Neutrophil (primary cell): ENCODE measurements at regions not wholly inside any gene's neighbourhood (a gene's known extent, or its start where the extent isn't known, plus 50 kb on each side); places are given as distances from the start of the nearest gene placed in this dataset.
A peak's percentile ranks its signal among the peaks of the same experiment; 100 is the strongest.

Experiments
- H3K27ac ChIP-seq: fragments of 200-600 bp; sonication (generic); 2 replicates; pipeline ENCODE4 v1.5.1; 2016; ENCODE audit warnings: mild to moderate bottlenecking, moderate library complexity
- H3K27me3 ChIP-seq: fragments of 200-600 bp; sonication (generic); 2 replicates; pipeline ENCODE4 v1.6.0; 2016; ENCODE audit warnings: mild to moderate bottlenecking
- H3K36me3 ChIP-seq: fragments of 200-600 bp; sonication (generic); 2 replicates; pipeline ENCODE4 v1.5.1; 2017
- H3K4me1 ChIP-seq, 2 experiments: fragments of 200-600 bp in 1 of 2; sonication (generic) in 1 of 2; 1 replicate in 1 of 2; 2 replicates in 1 of 2; pipeline versions ENCODE4 v1.5.1 to v1.6.1; 2013 to 2016; ENCODE audit warnings: low read depth in 1 of 2, low read length in 1 of 2, mild to moderate bottlenecking in 1 of 2, moderate library complexity in 1 of 2; ENCODE audit not compliant: control insufficient read depth in 1 of 2, insufficient read depth in 1 of 2
- H3K4me3 ChIP-seq, 2 experiments: fragments of 200-600 bp in 1 of 2; sonication (generic) in 1 of 2; 1 replicate in 1 of 2; 2 replicates in 1 of 2; pipeline ENCODE4 v1.5.1; 2013 to 2016; ENCODE audit warnings: low read depth in 1 of 2, low read length in 1 of 2, mild to moderate bottlenecking in 1 of 2, moderate library complexity in 1 of 2
- H3K9me3 ChIP-seq: fragments of 200-600 bp; sonication (generic); 2 replicates; pipeline ENCODE4 v1.5.1; 2016
- CTCF ChIP-seq: fragments of 200-600 bp; sonication (generic); IDR thresholded peaks from 2 replicates; pipeline ENCODE4 v1.5.1; 2016; ENCODE audit warnings: antibody characterized with exemption

GRCh38 chr14:96979611-96980074, 182.5 kb downstream of the VRK1 start:
- no peaks in the 10 kb centered on the region for H3K9me3 ChIP-seq
- H3K4me1 ChIP-seq, result peaks cover 3 to 7% of the 10 kb centered on the region in 2 experiments
- no peak overlapping the region for H3K4me3 ChIP-seq
- no peaks in the 10 kb centered on the region for H3K36me3 ChIP-seq
- no peak overlapping the region for H3K27ac ChIP-seq
- no peak for TF ChIP-seq CTCF
- H3K27me3 ChIP-seq, result peaks cover 78% of the 10 kb centered on the region

DNA sequence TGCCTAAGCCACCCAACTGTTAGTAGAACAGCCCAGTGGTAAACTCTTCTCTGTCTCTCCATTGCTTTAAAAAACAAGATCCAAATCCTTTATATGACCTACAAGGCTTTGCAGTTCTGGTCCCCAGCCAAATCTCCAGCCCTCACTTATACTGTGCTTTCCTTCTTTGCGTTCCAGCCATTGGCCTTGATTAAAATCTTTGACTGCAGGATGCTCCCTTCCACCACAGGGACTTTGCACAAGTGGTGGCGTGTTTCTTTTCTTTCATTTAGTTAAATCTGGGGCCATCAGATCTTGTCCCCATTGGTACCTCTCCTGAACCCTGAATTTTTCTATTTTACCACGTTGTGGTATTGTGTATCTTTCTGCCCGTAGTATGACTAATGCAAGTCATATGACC, 183.7 kb downstream of the VRK1 start:
- H3K9me3 ChIP-seq, result no peaks in the 10 kb centered on the region
- H3K27ac ChIP-seq, result no peak overlapping the region
- H3K4me1 ChIP-seq, result peaks cover 3 to 7% of the 10 kb centered on the region in 2 experiments
- H3K36me3 ChIP-seq, result no peaks in the 10 kb centered on the region
- no peak for TF ChIP-seq CTCF
- H3K4me3 ChIP-seq, result no peak overlapping the region
- peaks cover 90% of the 10 kb centered on the region for H3K27me3 ChIP-seq

DNA sequence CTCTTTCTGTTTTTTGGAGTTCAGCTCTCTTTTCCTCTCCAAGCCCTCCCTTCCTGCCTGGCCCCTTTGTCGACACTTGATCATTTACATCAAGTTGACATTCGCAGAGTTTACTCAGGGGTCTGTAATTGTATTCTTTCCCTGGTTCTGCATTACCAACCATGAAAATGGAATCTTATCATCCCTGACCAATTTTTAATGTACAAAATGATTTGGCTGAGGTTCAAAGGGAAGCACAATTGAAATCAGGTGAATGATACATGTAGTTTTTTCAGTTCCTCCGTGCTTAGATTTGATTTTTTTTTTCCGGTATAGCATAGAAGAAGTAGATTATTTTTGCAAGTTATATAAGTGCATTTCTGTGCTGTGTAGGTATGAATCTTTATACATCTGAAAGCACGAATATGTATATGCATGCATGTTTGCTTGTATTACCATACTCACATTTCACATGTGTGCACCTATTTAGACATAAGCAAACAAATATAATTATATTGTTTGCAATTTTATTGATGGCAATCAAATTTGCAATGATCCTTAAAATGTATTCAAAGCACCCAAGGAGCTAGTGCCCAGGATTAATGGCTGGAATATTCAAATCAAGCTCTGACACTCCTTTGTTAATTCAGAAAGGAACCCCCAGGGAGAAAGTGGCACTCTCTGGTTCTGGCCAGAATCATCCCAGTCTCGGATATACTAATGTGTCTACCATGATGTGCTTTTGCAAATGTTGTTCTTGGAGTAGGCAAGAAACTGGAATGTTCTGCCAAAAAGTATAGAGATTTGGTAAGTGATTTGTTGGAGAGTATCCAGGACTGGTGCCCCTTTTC, 189.3 kb downstream of the VRK1 start:
- Histone ChIP-seq H3K9me3 (no peaks in the 10 kb centered on the region), H3K27ac (peak overlapping the region; percentile 60)

GRCh38 chr14:96987086-96987474, 189.9 kb downstream of the VRK1 start:
- no peak for TF ChIP-seq CTCF
- Histone ChIP-seq H3K27ac (peak overlapping the region; percentile 60), H3K27me3 (peaks cover 82% of the 10 kb centered on the region), H3K9me3 (no peaks in the 10 kb centered on the region), H3K4me1 (peaks cover 8 to 21% of the 10 kb centered on the region in 2 experiments), H3K36me3 (no peaks in the 10 kb centered on the region), H3K4me3 (no peak overlapping the region)

More for the DNA sequence above, 189.3 kb downstream of the VRK1 start:
- no peaks in the 10 kb centered on the region for H3K36me3 ChIP-seq
- no peak overlapping the region for H3K4me3 ChIP-seq
- H3K4me1 ChIP-seq, result peaks cover 8 to 21% of the 10 kb centered on the region in 2 experiments
- TF ChIP-seq CTCF, result no peak
- peaks cover 87% of the 10 kb centered on the region for H3K27me3 ChIP-seq

GRCh38 chr14:96987771-96988170, 190.6 kb downstream of the VRK1 start:
- no peak for TF ChIP-seq CTCF
- H3K9me3 ChIP-seq, result no peaks in the 10 kb centered on the region
- no peak overlapping the region for H3K4me3 ChIP-seq
- H3K4me1 ChIP-seq, result peaks cover 5 to 15% of the 10 kb centered on the region in 2 experiments
- H3K36me3 ChIP-seq, result no peaks in the 10 kb centered on the region
- H3K27me3 ChIP-seq, result peaks cover 85% of the 10 kb centered on the region
- H3K27ac ChIP-seq, result peak overlapping the region; percentile 60
